Esophagus muscularis mucosa (tissue), 4 donors: ENCODE measurements at regions not wholly inside any gene's neighbourhood (a gene's known extent, or its start where the extent isn't known, plus 50 kb on each side); places are given as distances from the start of the nearest gene placed in this dataset.

ENCODE experiments used
- DNase-seq: peaks from one replicate; pipeline ENCODE4 v3.0.0-alpha.2; 2017; ENCODE audit errors: extremely low spot score
- H3K27ac ChIP-seq, 4 donors: fragments of 200-600 bp; sonication (generic); replicated peaks in 1 of 4; 1 replicate in 3 of 4; 2 replicates in 1 of 4; pipeline ENCODE4 v1.5.1; 2016 to 2019; ENCODE audit warnings: mild to moderate bottlenecking in 1 of 4
- H3K27me3 ChIP-seq, 4 donors: fragments of 200-600 bp; sonication (generic); one replicate each; pipeline versions ENCODE4 v1.5.1 to v1.6.0; 2016 to 2019
- H3K36me3 ChIP-seq, 4 donors: fragments of 200-600 bp; sonication (generic); one replicate each; pipeline ENCODE4 v1.5.1; 2016 to 2019
- H3K4me1 ChIP-seq, 4 donors: fragments of 200-600 bp; sonication (generic); one replicate each; pipeline ENCODE4 v1.5.1; 2016 to 2019
- H3K4me3 ChIP-seq, 4 donors: fragments of 200-600 bp; sonication (generic); 1 replicate in 2 of 4; 2 replicates in 2 of 4; pipeline ENCODE4 v1.5.1; 2016 to 2019; ENCODE audit warnings: mild to moderate bottlenecking in 4 of 4, moderate library complexity in 1 of 4
- H3K9me3 ChIP-seq, 4 donors: fragments of 200-600 bp; sonication (generic); 1 replicate in 3 of 4; 2 replicates in 1 of 4; pipeline ENCODE4 v1.5.1; 2016 to 2019
- CTCF ChIP-seq, 3 experiments: fragments of 200-600 bp in 2 of 3; fragments of 450-650 bp in 1 of 3; sonication (generic) in 2 of 3; IDR thresholded peaks; one replicate each; pipeline ENCODE4 v1.5.1; 2017 to 2019; ENCODE audit warnings: antibody characterized with exemption in 3 of 3, mild to moderate bottlenecking in 2 of 3, moderate library complexity in 1 of 3
- EP300 ChIP-seq: sonication (generic); formaldehyde crosslinking; IDR thresholded peaks from one replicate; pipeline ENCODE4 v1.6.1; 2017; ENCODE audit warnings: antibody characterized with exemption
- POLR2A ChIP-seq: fragments of 450-650 bp; IDR thresholded peaks from one replicate; pipeline ENCODE4 v1.6.1; 2017; ENCODE audit warnings: antibody characterized with exemption, moderate library complexity, mild to moderate bottlenecking, low read depth
- POLR2AphosphoS5 ChIP-seq, 2 donors: sonication (generic); formaldehyde crosslinking; IDR thresholded peaks; one replicate each; pipeline ENCODE4 v1.6.1; 2017; ENCODE audit warnings: antibody characterized with exemption in 2 of 2
- WGBS: methylation state at CpG from one replicate; pipeline ENCODE4 v1.1.5; 2018; 5-methylcytosine and 5-hydroxymethylcytosine counted together
- intact Hi-C: fragments of 100-400 bp; cut with DNase I; formaldehyde crosslinking; loops from one replicate; pipeline ENCODE4 v1.15.1; 2023

GRCh38 chr2:30385327-30385726, 61.7 kb upstream of the LCLAT1 start:
- H3K36me3 ChIP-seq: no peaks in the 10 kb centered on the region
- H3K4me3 ChIP-seq: no peak overlapping the region
- H3K27me3 ChIP-seq: no peaks in the 10 kb centered on the region
- no peak overlapping the region for H3K27ac ChIP-seq
- intact Hi-C loops: no loop called here
- H3K4me1 ChIP-seq: no peaks in the 10 kb centered on the region
- WGBS: 45% methylated on average over 5 of the region's 5 CpGs
- DNase-seq: no peak
- no peaks in the 10 kb centered on the region for H3K9me3 ChIP-seq
- no peak for TF ChIP-seq POLR2A
- TF ChIP-seq CTCF (IDR thresholded peaks at IDR 0.05): no peak
- no peak for TF ChIP-seq POLR2AphosphoS5 (IDR thresholded peaks at IDR 0.05)
- TF ChIP-seq EP300: no peak

GRCh38 chr2:30392097-30392496, 54.9 kb upstream of the LCLAT1 start:
- intact Hi-C loops: no loop called here
- Histone ChIP-seq H3K27me3 (no peaks in the 10 kb centered on the region), H3K4me3 (no peak overlapping the region), H3K27ac (no peak overlapping the region), H3K36me3 (no peaks in the 10 kb centered on the region), H3K4me1 (peaks cover 0 to 9% (median 3%) of the 10 kb centered on the region in 4 donors), H3K9me3 (no peaks in the 10 kb centered on the region)
- TF ChIP-seq EP300 (no peak), POLR2AphosphoS5 (IDR thresholded peaks at IDR 0.05) (no peak), CTCF (IDR thresholded peaks at IDR 0.05) (no peak), POLR2A (no peak)
- DNase-seq: no peak

- DNase-seq: no peak
- Histone ChIP-seq H3K4me1 (peaks cover 0 to 9% (median 3%) of the 10 kb centered on the region in 4 donors), H3K27ac (no peak overlapping the region), H3K4me3 (no peak overlapping the region), H3K27me3 (no peaks in the 10 kb centered on the region), H3K9me3 (no peaks in the 10 kb centered on the region), H3K36me3 (no peaks in the 10 kb centered on the region)
- intact Hi-C loops: no loop called here
- no peak for TF ChIP-seq CTCF (IDR thresholded peaks at IDR 0.05)
- no peak for TF ChIP-seq EP300
- TF ChIP-seq POLR2A: no peak
- TF ChIP-seq POLR2AphosphoS5 (IDR thresholded peaks at IDR 0.05): no peak
- 74% methylated on average over 1 of the region's 1 CpG for WGBS
Observed at GRCh38 chr2:30393510-30393909, 53.5 kb upstream of the LCLAT1 start.

- TF ChIP-seq CTCF (IDR thresholded peaks at IDR 0.05) (no peak), POLR2AphosphoS5 (IDR thresholded peaks at IDR 0.05) (no peak), POLR2A (no peak), EP300 (no peak)
- 50% methylated on average over 5 of the region's 5 CpGs for WGBS
Observed at GRCh38 chr2:30394096-30394495, 53.0 kb upstream of the LCLAT1 start.

More at GRCh38 chr2:30394096-30394495, 53.0 kb upstream of the LCLAT1 start:
- Histone ChIP-seq H3K36me3 (no peaks in the 10 kb centered on the region), H3K9me3 (no peaks in the 10 kb centered on the region), H3K4me1 (peaks cover 0 to 9% (median 3%) of the 10 kb centered on the region in 4 donors), H3K27me3 (no peaks in the 10 kb centered on the region), H3K4me3 (no peak overlapping the region), H3K27ac (no peak overlapping the region)
- no peak for DNase-seq
- intact Hi-C loops: no loop called here
